EL (cell line): ENCODE measurements at regions not wholly inside any gene's neighbourhood (a gene's known extent, or its start where the extent isn't known, plus 50 kb on each side); places are given as distances from the start of the nearest gene placed in this dataset.
"Not testable (repeated sequence)": the region's sequence is repeated elsewhere in the genome, so short reads cannot be mapped to it uniquely, and the experiment has no call there.

Experiments
- DNase-seq: peaks from one replicate; pipeline ENCODE4 v3.0.0-alpha.2; 2016

GRCh38 chr2:4882941-4883340 lies 809.2 kb upstream of the SOX11 start:
- DNase-seq = no peak

DNA sequence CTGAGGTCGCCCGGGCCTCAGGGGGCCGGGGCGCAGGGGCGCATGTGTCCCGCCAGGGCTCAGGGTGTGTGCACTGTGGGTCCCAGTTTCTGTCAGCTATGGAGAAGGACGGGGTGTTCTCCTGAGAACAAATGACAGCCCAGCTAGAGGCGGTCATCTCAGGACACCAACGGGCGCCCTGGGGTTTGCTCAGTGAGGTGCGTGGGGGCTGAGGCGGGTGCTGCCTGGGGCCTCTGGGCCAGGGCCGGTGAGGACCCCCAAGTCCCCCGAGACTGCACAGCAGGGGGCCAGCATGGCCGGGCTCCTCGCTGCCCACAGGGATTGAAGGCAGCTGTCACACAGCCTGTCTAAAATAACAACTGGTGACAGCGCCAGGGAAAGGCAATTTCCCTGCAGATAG lies 808.8 kb upstream of the SOX11 start:
- no peak for DNase-seq

DNA sequence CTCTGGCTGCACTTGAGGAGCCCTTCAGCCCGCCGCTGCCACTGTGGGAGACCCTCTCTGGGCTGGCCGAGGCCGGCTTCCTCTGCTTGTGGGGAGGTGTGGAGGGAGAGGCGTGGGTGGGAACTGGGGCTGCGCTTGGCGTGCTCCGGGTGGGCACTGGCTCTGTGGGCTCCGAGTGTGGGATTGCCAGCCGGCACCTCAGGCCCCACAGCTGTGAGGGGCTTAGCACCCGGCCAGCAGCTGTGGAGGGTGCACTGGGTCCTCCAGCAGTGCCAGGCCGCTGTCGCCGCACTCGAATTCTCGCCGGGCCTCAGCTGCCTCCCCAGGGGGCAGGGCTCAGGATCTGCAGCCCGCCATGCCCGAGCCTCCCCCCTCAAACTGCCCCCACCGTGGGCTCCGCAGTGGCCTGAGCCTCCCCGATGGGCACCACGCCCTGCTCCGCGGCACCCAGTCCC lies 808.0 kb upstream of the SOX11 start:
- DNase-seq = no peak

DNA sequence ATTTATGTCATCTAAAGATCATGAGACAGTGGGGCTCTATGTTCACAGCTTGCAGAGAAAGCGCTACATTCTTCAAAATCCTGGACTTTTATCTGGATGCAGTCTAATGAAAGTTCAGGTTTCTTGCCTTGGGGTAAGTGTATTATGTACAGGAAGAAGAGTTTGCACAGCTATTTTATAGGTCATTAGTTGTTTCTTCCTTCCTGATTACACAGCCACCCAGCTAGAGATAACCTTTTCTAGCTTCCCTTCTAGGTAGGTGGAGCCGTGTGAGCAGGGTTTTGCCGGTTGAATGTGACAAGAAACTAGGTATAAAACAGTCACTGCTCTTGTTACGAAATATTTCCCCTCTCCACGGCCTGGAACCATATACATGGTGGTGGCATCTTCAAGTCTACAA lies 800.8 kb upstream of the SOX11 start:
- no peak for DNase-seq

- no peak for DNase-seq
Measured at GRCh38 chr2:4895371-4895770, 796.8 kb upstream of the SOX11 start.

GRCh38 chr2:4898706-4899105 lies 793.5 kb upstream of the SOX11 start:
- DNase-seq = no peak

DNA sequence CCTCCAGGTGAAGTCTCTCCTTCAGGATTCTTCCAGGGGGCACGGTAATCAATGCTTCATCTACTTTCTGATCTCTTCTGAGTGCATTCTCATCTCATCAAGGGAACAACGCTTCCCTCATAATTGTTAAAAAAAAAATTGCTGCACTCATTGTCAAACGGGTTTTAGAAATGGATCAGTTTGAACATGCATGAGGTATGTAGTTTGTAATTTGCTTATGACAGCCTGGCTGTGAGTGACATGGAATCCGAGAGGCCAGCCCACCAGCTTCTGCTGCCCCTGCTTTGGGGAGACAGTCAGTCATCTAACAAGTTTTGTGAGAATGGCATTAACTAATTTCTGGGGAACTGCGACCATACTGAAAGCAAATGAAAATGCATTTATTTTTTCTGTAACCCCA lies 791.9 kb upstream of the SOX11 start:
- no peak for DNase-seq

- DNase-seq = no peak
Measured at GRCh38 chr2:4900861-4901770, 791.1 kb upstream of the SOX11 start.

DNA sequence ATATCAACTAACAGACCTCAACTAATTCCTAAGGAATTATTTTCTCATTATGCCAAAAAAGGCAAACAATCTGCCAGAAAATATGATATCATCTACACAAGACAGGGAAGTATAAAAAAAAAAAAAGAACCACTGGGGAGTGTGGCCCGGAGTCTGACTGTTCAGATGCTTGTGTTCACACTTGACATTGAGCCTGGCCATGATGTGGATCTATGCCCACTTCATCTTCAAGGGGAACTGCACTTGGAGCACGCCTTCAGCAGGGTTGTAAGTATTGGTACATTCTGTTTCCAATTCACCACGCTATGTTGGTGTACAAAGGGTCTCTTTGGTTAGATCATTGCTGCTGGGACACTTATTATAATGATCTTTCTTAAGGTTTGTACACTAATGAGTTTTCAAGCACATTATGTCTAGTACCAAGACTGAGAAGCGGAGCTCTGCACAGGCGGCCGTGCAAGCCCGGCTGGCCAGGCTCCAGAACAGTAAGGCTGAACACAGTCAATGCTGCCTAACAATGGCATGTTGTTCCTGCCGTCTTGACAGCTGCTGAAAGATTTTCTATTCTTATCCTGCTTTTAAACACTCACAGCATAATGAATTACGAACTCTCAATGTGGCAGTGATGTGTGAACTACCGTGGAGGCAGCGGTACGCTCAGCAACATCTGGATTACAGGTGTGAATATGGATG lies 788.4 kb upstream of the SOX11 start:
- DNase-seq = no peak

- no peak for DNase-seq
Measured at GRCh38 chr2:4908461-4908860, 783.7 kb upstream of the SOX11 start.

GRCh38 chr2:4909346-4910009 lies 782.7 kb upstream of the SOX11 start:
- DNase-seq = no peak

DNA sequence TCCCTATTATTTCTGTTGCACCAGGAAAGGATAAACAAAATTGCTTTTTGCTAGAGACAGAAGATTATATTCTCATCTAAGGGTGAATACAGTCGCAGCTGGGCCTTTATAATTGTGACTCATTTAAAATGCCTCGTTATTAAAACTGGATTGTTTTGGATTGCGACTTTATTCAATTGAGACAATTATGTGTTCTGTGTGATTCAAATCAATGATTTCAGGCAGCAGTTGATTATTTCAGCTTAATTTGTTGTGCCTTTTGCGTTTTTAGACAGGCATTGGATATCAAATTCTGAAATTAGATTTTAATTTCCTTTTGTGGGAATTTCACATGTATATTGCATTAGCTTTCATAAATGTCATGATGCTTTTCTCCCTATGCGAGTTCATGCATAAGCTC lies 778.1 kb upstream of the SOX11 start:
- DNase-seq = no peak

- DNase-seq = no peak
Measured at GRCh38 chr2:4914551-4914950, 777.6 kb upstream of the SOX11 start.

DNA sequence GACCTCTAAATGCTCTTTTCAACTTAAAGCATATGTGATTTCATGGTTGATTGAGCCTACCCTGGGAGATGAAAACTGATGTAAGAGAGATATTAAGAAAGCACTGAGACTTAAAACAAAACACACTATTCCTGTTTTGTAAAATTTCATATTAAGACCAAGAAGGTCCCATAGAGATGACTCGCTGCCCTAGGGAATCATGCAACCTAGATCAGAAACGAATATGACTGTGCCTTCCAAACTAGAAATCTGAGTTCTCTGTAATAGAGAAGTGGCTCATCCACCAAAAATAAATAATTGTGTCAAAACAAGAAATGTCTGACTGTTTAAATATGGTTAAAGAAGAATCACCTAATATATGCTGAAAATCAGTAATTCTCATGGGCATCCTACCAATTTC lies 776.8 kb upstream of the SOX11 start:
- no peak for DNase-seq

- no peak for DNase-seq
Measured at GRCh38 chr2:4916094-4916493, 776.1 kb upstream of the SOX11 start.

GRCh38 chr2:4930704-4931103 lies 761.5 kb upstream of the SOX11 start:
- no peak for DNase-seq

DNA sequence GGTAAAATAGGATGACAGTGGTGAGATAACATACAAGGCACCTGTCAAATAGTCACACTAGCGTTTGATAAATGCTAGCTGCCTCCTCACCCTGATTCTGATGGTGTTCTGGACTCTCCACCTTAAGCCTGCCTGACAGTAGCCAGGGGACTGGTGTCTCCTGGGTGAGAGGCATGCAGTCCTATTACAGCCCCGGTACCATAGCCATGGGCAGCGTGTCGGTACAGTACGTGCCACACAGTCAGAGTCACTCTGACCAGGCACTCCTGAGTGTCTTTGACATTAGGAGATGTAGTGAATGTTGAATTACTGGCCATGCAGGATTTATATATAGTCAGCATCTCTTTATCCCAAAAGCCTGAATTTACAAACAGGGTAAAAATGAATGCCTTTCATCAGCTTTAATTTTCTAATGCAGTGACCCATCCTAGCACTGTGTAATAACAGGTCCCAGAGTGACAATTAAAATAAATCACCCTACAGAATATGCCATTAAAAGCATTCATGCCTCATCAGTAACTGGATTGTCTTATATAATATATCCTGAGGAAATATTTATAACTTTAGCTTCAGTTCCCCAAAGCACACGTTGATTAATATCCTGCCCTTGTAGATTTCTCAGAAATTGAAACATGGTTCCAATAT lies 760.3 kb upstream of the SOX11 start:
- DNase-seq = no peak

- DNase-seq = not testable (repeated sequence)
Measured at GRCh38 chr2:4935291-4935690, 756.9 kb upstream of the SOX11 start.

DNA sequence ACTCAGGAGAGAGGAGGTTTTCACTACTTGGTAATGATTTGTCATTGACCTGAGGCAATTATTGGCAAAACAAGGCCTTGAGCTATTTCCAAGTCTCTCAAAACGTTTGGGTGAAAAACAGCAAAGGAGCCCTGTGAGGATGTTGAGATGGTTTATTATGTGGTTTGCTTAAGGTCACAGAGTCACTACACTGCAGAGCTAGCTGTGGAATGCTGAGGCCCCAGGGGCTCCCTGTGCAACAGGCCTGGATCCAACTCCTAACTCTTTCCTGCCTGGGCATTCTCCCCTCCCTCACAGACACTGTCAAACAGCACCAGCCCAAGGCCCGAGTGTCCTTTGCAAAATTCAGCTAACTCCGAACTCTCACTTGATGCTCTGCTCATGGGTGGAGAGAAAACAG lies 754.6 kb upstream of the SOX11 start:
- DNase-seq = no peak

- DNase-seq = no peak
Measured at GRCh38 chr2:4938206-4938605, 754.0 kb upstream of the SOX11 start.

DNA sequence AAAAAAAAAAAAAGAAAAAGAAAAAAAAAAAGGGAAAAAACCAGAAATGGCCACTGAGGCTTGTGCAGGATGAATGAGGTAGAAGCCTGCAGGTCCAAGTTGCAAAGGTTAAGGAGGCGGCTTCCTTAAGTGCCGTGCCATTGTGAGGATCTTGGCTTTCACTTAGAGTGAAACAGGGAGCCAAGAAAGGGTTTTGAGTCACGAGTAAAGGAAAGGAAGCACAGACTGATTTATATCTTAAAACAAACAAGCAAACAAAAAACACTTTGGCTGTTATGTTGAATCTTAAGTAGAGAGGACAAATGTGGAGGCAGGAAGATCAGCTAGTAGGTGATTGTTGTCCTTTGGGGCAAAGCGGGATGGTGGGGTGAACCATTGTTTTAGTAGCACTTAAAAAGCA lies 749.7 kb upstream of the SOX11 start:
- no peak for DNase-seq

DNA sequence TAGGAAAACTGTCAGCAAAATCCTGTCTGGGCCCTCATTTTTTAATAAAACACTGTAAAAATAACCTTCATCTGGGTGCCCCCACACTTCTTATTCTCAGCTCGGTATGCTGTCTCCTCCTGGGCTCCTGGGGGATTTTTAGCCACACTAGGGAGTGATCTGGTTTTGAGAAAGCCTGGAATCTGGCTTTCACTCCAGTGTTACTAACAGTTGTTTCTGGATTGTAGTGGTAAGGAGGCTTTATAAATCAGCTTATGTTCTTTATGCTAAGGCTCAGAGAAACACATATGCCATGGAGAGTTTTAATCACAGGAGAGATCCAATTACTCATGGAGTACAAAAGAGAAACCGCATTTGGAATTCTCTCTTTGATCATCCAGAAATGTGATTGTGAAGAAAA lies 744.3 kb upstream of the SOX11 start:
- DNase-seq = no peak

DNA sequence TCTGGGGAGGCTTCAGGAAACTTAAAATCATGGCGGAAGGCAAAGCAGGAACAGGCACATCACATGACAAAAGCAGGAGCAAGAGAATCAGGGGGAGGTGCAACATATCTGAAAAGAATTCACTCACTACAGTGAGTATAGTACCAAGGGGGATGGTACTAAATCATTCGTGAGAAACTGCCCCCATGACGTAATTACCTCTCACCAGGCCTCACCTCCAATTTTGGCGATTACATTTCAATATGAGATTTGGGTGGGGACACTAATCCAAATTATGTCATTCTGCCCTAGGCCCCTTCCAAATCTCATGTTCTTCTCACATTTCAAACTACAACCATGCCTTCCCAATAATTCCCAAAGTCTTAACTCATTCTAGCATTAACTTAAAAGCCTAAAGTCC lies 740.8 kb upstream of the SOX11 start:
- DNase-seq = no peak
